Astrocyte of the spinal cord (primary cell): ENCODE measurements at regions not wholly inside any gene's neighbourhood (a gene's known extent, or its start where the extent isn't known, plus 50 kb on each side); places are given as distances from the start of the nearest gene placed in this dataset.

Experiments
- DNase-seq: peaks from one replicate; pipeline ENCODE4 v3.0.0; 2011; ENCODE audit warnings: low read depth, low spot score
- H3K4me3 ChIP-seq: 2 replicates; pipeline ENCODE4 v1.5.1; 2011; ENCODE audit warnings: low read depth, mild to moderate bottlenecking, low read length, moderate library complexity
- in situ Hi-C: cut with HindIII; loops from 2 replicates; pipeline ENCODE4 v1.10.0; 2017; ENCODE audit warnings: low sequenced_read_pairs
- TF ChIP-seq, protein P1 (sequence below): IDR thresholded peaks from 2 replicates; pipeline ENCODE4 v1.5.1; 2012; ENCODE audit warnings: low read depth, mild to moderate bottlenecking, low read length, inconsistent platforms

DNA sequence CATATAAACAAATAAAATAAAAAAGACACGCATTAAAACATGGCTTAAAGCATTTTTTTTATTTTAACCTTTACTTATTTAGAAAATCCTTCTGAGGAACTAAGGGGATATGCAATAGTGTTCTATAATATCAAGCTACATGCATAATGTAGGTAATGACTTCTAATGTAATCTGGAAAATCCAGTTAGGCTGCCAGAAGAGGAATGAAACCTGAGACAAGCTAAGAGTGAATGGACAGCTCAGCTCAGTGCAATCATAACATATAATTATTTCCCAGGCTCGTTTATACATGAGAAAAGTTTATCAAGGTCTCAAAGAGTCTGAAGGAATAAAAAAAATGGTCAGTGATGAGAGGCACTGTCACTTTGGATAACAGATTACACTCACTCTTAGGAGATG is 649.0 kb upstream of the PCDH15 start:
- in situ Hi-C loops, result no loop called here
- H3K4me3 ChIP-seq, result no peak overlapping the region
- DNase-seq, result no peak
- TF ChIP-seq, protein P1, sequence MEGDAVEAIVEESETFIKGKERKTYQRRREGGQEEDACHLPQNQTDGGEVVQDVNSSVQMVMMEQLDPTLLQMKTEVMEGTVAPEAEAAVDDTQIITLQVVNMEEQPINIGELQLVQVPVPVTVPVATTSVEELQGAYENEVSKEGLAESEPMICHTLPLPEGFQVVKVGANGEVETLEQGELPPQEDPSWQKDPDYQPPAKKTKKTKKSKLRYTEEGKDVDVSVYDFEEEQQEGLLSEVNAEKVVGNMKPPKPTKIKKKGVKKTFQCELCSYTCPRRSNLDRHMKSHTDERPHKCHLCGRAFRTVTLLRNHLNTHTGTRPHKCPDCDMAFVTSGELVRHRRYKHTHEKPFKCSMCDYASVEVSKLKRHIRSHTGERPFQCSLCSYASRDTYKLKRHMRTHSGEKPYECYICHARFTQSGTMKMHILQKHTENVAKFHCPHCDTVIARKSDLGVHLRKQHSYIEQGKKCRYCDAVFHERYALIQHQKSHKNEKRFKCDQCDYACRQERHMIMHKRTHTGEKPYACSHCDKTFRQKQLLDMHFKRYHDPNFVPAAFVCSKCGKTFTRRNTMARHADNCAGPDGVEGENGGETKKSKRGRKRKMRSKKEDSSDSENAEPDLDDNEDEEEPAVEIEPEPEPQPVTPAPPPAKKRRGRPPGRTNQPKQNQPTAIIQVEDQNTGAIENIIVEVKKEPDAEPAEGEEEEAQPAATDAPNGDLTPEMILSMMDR, result no peak

GRCh38 chr10:55446441-55447002 is 645.5 kb upstream of the PCDH15 start:
- DNase-seq, result no peak
- H3K4me3 ChIP-seq, result no peak overlapping the region
- in situ Hi-C loops, result no loop called here
- TF ChIP-seq, protein P1, result no peak

DNA sequence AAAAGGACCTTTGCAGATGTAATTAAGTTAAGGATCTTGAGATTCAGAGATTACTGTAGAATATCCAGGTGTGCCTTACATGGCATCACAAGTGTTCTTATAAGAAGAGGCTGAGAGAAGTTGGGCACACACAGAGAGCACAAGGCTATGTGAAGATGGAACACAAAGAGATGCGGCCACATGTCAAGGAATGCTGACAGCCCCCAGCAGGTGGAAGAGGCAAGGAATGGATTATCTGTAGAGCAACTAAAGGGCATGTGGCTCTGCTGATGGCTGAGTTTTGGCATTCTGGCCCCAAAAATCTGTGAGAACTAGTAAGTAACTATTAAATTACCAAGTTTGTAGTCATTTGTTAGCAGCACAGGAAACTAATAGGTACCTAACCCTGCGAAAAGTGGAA is 640.7 kb upstream of the PCDH15 start:
- in situ Hi-C loops, result no loop called here
- no peak overlapping the region for H3K4me3 ChIP-seq
- no peak for DNase-seq
- TF ChIP-seq, protein P1, result no peak

DNA sequence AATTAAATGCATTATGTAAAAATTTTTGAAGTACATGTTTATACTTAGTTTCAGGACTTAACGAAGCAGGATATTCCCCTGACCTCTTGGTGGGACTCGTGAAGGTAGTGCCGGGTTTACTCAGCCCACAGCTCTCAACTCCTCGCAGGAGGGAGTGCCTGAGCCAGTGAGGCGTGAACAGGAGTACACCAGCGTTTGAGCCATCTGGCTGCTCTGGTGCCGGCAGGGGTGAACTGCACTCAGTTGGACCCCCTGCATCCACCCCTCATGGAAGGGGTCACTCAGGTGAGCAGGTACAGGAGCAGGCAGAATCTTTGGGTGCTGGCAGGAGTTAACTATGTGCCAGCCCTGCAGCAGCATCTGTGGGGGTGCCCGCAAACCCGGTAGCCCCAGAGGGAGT is 625.1 kb upstream of the PCDH15 start:
- in situ Hi-C loops, result no loop called here
- TF ChIP-seq, protein P1, result no peak
- no peak for DNase-seq

DNA sequence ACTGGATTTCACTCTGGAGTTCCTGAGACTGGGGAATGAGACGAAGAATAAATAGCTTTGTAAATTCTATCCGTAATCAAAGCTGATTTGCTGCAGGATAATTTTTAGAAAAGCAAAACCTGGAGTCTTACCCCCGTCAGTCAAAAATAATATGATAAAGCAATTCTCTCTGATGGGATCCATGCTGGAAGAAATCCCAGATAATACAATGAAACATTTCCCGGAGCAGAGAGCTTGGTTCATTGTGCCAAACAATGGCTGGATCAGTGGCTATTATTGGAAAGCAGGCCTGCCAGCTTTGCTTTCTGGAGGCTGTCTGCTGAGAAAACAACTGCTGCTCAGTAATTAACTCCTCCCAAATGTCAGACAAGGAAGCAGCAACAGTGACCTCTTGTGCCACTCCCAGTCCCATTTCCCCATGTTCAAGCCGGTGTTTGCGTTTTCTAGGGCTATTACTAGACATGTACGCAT is 609.4 kb upstream of the PCDH15 start:
- in situ Hi-C loops, result no loop called here
- DNase-seq, result no peak
- no peak overlapping the region for H3K4me3 ChIP-seq
- TF ChIP-seq, protein P1, result no peak

More for the DNA sequence above, 625.1 kb upstream of the PCDH15 start:
- H3K4me3 ChIP-seq, result no peak overlapping the region

DNA sequence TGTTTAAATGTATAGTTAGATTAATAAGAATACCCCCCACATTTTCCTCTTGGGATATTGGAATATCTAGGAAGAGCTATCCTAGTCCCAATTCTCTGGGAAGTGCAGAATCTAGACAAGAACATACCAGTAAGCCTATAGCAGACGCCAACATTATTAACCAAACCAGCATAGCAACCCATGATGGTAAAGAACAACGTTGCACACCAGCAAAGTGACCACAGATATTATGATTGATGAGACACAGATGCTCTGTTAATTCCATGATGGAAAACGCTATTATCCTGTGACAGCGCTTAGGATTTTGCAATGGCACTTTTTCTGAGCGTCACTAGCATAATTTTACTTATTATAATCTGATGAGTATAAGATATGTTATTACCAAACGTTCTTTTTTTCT is 603.1 kb upstream of the PCDH15 start:
- DNase-seq, result no peak
- in situ Hi-C loops, result no loop called here
- TF ChIP-seq, protein P1, result no peak
- H3K4me3 ChIP-seq, result no peak overlapping the region
